IMR-90 (cell line): ENCODE measurements at regions not wholly inside any gene's neighbourhood (a gene's known extent, or its start where the extent isn't known, plus 50 kb on each side); places are given as distances from the start of the nearest gene placed in this dataset.

ENCODE experiments used
- ATAC-seq: fragments of 200-7000 bp; cut with Tn5 transposase; 2 replicates; pipeline ENCODE4 v1.9.1; 2020; ENCODE audit warnings: low read depth, mild to moderate bottlenecking, moderate library complexity
- BruUV-seq: library from RNA; stranded (reverse); fragments of 400-500 nt; replicated peaks from 2 replicates; lab custom pipeline; 2021; lab: Mats Ljungman, UMichigan
- CTCF ChIA-PET: fragments of 300-600 bp; formaldehyde crosslinking; extraction: SDS; loops from one replicate; lab custom pipeline; 2021; ENCODE audit warnings: antibody characterized with exemption; lab: Yijun Ruan, JAX
- POLR2A ChIA-PET: fragments of 300-600 bp; sonication (Branson Sonifier 250); formaldehyde crosslinking; loops from one replicate; lab custom pipeline; 2022; ENCODE audit warnings: antibody characterized with exemption; ENCODE audit not compliant: unreplicated experiment; lab: Charles Lee
- DNase-seq: peaks from one replicate; pipeline ENCODE4 v3.0.0; 2013
- H2AFZ ChIP-seq: replicated peaks from 2 replicates; pipeline ENCODE3; 2013; ENCODE audit warnings: low read length, mild to moderate bottlenecking; ENCODE audit not compliant: poor library complexity
- H2AK5ac ChIP-seq: 2 replicates; pipeline ENCODE4 v1.6.1; 2013; ENCODE audit warnings: low read depth, low read length, inconsistent platforms
- H2AK9ac ChIP-seq: replicated peaks from 2 replicates; pipeline ENCODE3; 2013; ENCODE audit warnings: mild to moderate bottlenecking, low read depth, low read length, moderate library complexity; ENCODE audit not compliant: poor library complexity
- H2BK120ac ChIP-seq: 2 replicates; pipeline ENCODE4 v1.6.1; 2013; ENCODE audit warnings: low read depth, low read length, inconsistent platforms
- H2BK15ac ChIP-seq: 3 replicates; pipeline ENCODE4 v1.6.1; 2013; ENCODE audit warnings: low read depth, low read length, inconsistent platforms
- H2BK20ac ChIP-seq: 2 replicates; pipeline ENCODE4 v1.6.1; 2013; ENCODE audit warnings: low read depth, mild to moderate bottlenecking, inconsistent platforms, low read length, moderate library complexity
- H2BK5ac ChIP-seq: 2 replicates; pipeline ENCODE4 v1.6.1; 2013; ENCODE audit warnings: mild to moderate bottlenecking, low read depth, low read length, inconsistent platforms; ENCODE audit not compliant: poor library complexity, severe bottlenecking
- H3K14ac ChIP-seq: replicated peaks from 2 replicates; pipeline ENCODE4 v1.6.1; 2013; ENCODE audit warnings: low read depth, low read length, inconsistent platforms
- H3K18ac ChIP-seq: 2 replicates; pipeline ENCODE4 v1.6.1; 2013; ENCODE audit warnings: low read depth, low read length, control low read depth
- H3K23ac ChIP-seq: 2 replicates; pipeline ENCODE4 v1.6.1; 2013; ENCODE audit warnings: low read depth, low read length, inconsistent platforms
- H3K27ac ChIP-seq: 2 replicates; pipeline ENCODE4 v1.5.1; 2013; ENCODE audit warnings: mild to moderate bottlenecking, control low read depth, low read length; ENCODE audit not compliant: insufficient read depth
- H3K27me3 ChIP-seq: 2 replicates; pipeline ENCODE4 v1.6.1; 2013; ENCODE audit warnings: low read length; ENCODE audit not compliant: control insufficient read depth, insufficient read depth
- H3K36me3 ChIP-seq: 2 replicates; pipeline ENCODE4 v1.6.1; 2013; ENCODE audit warnings: low read length, mixed read lengths; ENCODE audit not compliant: control insufficient read depth, insufficient read depth
- H3K4ac ChIP-seq: 2 replicates; pipeline ENCODE4 v1.6.1; 2013; ENCODE audit warnings: low read depth, low read length, inconsistent platforms
- H3K4me1 ChIP-seq: 2 replicates; pipeline ENCODE4 v1.6.1; 2013; ENCODE audit warnings: low read length, mixed read lengths; ENCODE audit not compliant: control insufficient read depth, insufficient read depth
- H3K4me2 ChIP-seq: 2 replicates; pipeline ENCODE4 v1.6.1; 2013; ENCODE audit warnings: low read depth, mild to moderate bottlenecking, control low read depth, low read length, moderate library complexity
- H3K4me3 ChIP-seq: 2 replicates; pipeline ENCODE4 v1.5.1; 2013; ENCODE audit warnings: low read depth, mild to moderate bottlenecking, control low read depth, low read length, moderate library complexity; ENCODE audit not compliant: insufficient read depth
- H3K56ac ChIP-seq: 2 replicates; pipeline ENCODE4 v1.6.1; 2013; ENCODE audit warnings: low read length, inconsistent platforms; ENCODE audit not compliant: insufficient read depth; ENCODE audit errors: extremely low read depth
- H3K79me1 ChIP-seq, 2 experiments: 2 replicates each; pipeline ENCODE4 v1.6.1; 2013; ENCODE audit warnings: low read length in 2 of 2, inconsistent platforms in 1 of 2, low read depth in 1 of 2
- H3K9ac ChIP-seq: 2 replicates; pipeline ENCODE4 v1.6.1; 2013; ENCODE audit warnings: low read depth, low read length, control low read depth
- H3K9me1 ChIP-seq: 2 replicates; pipeline ENCODE4 v1.6.1; 2013; ENCODE audit warnings: low read length, inconsistent platforms; ENCODE audit not compliant: insufficient read depth
- H3K9me3 ChIP-seq: 2 replicates; pipeline ENCODE4 v1.6.1; 2013; ENCODE audit warnings: low read length; ENCODE audit not compliant: control insufficient read depth, insufficient read depth
- H4K20me1 ChIP-seq: 2 replicates; pipeline ENCODE4 v1.6.1; 2013; ENCODE audit warnings: low read length, inconsistent platforms; ENCODE audit not compliant: insufficient read depth
- H4K5ac ChIP-seq: 2 replicates; pipeline ENCODE4 v1.6.1; 2013; ENCODE audit warnings: mild to moderate bottlenecking, low read depth, low read length, control low read depth
- H4K8ac ChIP-seq, 2 experiments: 2 replicates each; pipeline ENCODE4 v1.6.1; 2013; ENCODE audit warnings: low read depth in 2 of 2, low read length in 2 of 2, control low read depth in 1 of 2, inconsistent platforms in 1 of 2
- H4K91ac ChIP-seq: 2 replicates; pipeline ENCODE4 v1.6.1; 2013; ENCODE audit warnings: low read depth, low read length, inconsistent platforms; ENCODE audit not compliant: insufficient read depth
- BHLHE40 ChIP-seq: fragments of 150-350 bp; IDR thresholded peaks from 2 replicates; pipeline ENCODE4 v1.6.1; 2016; ENCODE audit warnings: mild to moderate bottlenecking, low read depth, low read length
- CEBPB ChIP-seq: IDR thresholded peaks from 2 replicates; pipeline ENCODE4 v1.6.1; 2012; ENCODE audit warnings: low read depth, low read length, improper control_type of control experiment
- CHD1 ChIP-seq: IDR thresholded peaks from 2 replicates; pipeline ENCODE4 v1.6.1; 2012; ENCODE audit warnings: low read depth, low read length, improper control_type of control experiment
- FOS ChIP-seq: fragments of 150-350 bp; IDR thresholded peaks from 2 replicates; pipeline ENCODE4 v1.6.1; 2016; ENCODE audit warnings: low read depth, low read length
- MAFK ChIP-seq: IDR thresholded peaks from 2 replicates; pipeline ENCODE4 v1.6.1; 2012; ENCODE audit warnings: low read depth, low read length, improper control_type of control experiment
- MAZ ChIP-seq: IDR thresholded peaks from 2 replicates; pipeline ENCODE4 v1.6.1; 2012; ENCODE audit warnings: low read depth, mild to moderate bottlenecking, low read length, improper control_type of control experiment, moderate library complexity, borderline replicate concordance
- POLR2A ChIP-seq: IDR thresholded peaks from 2 replicates; pipeline ENCODE4 v1.6.1; 2012; ENCODE audit warnings: mild to moderate bottlenecking, low read depth, low read length
- RAD21 ChIP-seq: IDR thresholded peaks from 2 replicates; pipeline ENCODE4 v1.6.1; 2012; ENCODE audit warnings: low read length, improper control_type of control experiment
- RCOR1 ChIP-seq: IDR thresholded peaks from 2 replicates; pipeline ENCODE4 v1.6.1; 2012; ENCODE audit warnings: mild to moderate bottlenecking, low read length, improper control_type of control experiment; ENCODE audit not compliant: insufficient replicate concordance
- RFX5 ChIP-seq: IDR thresholded peaks from 2 replicates; pipeline ENCODE4 v1.8.0; 2012; ENCODE audit warnings: low read depth, mild to moderate bottlenecking, low read length, moderate library complexity
- SMC3 ChIP-seq: fragments of 150-350 bp; IDR thresholded peaks from 2 replicates; pipeline ENCODE4 v1.6.1; 2016; ENCODE audit warnings: low read depth, mild to moderate bottlenecking, antibody characterized with exemption, low read length, moderate library complexity
- WGBS, 2 experiments: methylation state at CpG; one replicate each; pipeline versions ENCODE4 v1.1.5 to v1.1.7; 2013; ENCODE audit warnings: missing lambda C conversion rate in 2 of 2; ENCODE audit not compliant: insufficient read length in 1 of 2; ENCODE audit errors: extremely low coverage in 2 of 2; 5-methylcytosine and 5-hydroxymethylcytosine counted together
- dilution Hi-C: fragments of 300-500 bp; cut with HindIII; formaldehyde crosslinking; loops from one replicate; pipeline ENCODE4 v1.14.3; 2018; ENCODE audit warnings: low sequenced_read_pairs; ENCODE audit not compliant: unreplicated experiment
- in situ Hi-C: fragments of 300-500 bp; cut with MboI; formaldehyde crosslinking; loops from 3 replicates; pipeline ENCODE4 v1.14.3; 2019; ENCODE audit warnings: low sequenced_read_pairs, inconsistent platforms, mixed read lengths
- intact Hi-C: fragments of 100-400 bp; cut with micrococcal nuclease; formaldehyde crosslinking; loops from 2 replicates; pipeline ENCODE4 v1.10.0; 2022
- TF ChIP-seq, protein P1 (sequence below): fragments of 150-350 bp; IDR thresholded peaks from 2 replicates; pipeline ENCODE4 v1.6.1; 2017; ENCODE audit warnings: mild to moderate bottlenecking, antibody characterized with exemption, low read length, low read depth
- TF ChIP-seq, protein P2 (sequence below): fragments of 150-350 bp; IDR thresholded peaks from 2 replicates; pipeline ENCODE4 v1.6.1; 2016; ENCODE audit warnings: low read depth, mild to moderate bottlenecking, low read length, moderate library complexity, borderline replicate concordance

DNA sequence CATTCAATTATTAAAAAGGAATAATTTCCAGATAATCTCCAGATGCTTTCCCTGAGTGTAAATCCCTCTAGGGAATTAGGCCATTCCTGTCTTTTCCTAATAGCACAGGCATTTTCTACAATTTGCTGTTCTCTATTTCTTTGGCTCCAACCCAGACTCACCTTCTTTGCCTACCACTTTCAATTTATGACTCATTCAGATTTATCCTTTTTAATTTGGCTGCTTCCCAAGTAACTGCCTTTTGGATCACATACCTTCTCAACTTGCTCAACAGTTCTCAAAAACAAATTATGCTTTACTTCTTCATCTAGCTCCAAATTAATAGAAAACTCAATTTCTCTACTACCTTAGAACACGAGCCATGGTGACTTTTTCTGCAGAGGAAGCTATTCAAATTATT is 1166.3 kb upstream of the PCDH7 start:
- H4K5ac ChIP-seq = no peak overlapping the region
- TF ChIP-seq RAD21 (no peak), POLR2A (no peak), CHD1 (no peak), FOS (no peak), RFX5 (no peak), SMC3 (no peak), RCOR1 (no peak), MAZ (no peak), CEBPB (no peak), BHLHE40 (no peak), MAFK (no peak)
- TF ChIP-seq, protein P1, sequence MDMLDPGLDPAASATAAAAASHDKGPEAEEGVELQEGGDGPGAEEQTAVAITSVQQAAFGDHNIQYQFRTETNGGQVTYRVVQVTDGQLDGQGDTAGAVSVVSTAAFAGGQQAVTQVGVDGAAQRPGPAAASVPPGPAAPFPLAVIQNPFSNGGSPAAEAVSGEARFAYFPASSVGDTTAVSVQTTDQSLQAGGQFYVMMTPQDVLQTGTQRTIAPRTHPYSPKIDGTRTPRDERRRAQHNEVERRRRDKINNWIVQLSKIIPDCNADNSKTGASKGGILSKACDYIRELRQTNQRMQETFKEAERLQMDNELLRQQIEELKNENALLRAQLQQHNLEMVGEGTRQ = no peak
- TF ChIP-seq, protein P2, sequence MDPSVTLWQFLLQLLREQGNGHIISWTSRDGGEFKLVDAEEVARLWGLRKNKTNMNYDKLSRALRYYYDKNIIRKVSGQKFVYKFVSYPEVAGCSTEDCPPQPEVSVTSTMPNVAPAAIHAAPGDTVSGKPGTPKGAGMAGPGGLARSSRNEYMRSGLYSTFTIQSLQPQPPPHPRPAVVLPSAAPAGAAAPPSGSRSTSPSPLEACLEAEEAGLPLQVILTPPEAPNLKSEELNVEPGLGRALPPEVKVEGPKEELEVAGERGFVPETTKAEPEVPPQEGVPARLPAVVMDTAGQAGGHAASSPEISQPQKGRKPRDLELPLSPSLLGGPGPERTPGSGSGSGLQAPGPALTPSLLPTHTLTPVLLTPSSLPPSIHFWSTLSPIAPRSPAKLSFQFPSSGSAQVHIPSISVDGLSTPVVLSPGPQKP = no peak
- no peaks in the 10 kb centered on the region for H3K27me3 ChIP-seq
- intact Hi-C loops = no loop called here
- H4K91ac ChIP-seq = no peak overlapping the region
- no peak overlapping the region for H2AK9ac ChIP-seq
- H3K23ac ChIP-seq = no peak overlapping the region
- no peak overlapping the region for H3K56ac ChIP-seq
- no peak overlapping the region for H3K14ac ChIP-seq
- no peak overlapping the region for H3K18ac ChIP-seq
- H2BK120ac ChIP-seq = no peak overlapping the region
- no peak overlapping the region for H2BK5ac ChIP-seq
- no peaks in the 10 kb centered on the region for H4K20me1 ChIP-seq
- no peaks in the 10 kb centered on the region for H3K4me1 ChIP-seq
- H2BK20ac ChIP-seq = no peak overlapping the region
- no peaks in the 10 kb centered on the region for H3K9me3 ChIP-seq
- H3K4me2 ChIP-seq = no peak overlapping the region
- no peak overlapping the region for H2AFZ ChIP-seq
- no TSS peak for BruUV-seq
- no CpG with 5 or more reads among the region's 1 CpG for WGBS, 2 experiments
- ChIA-PET POLR2A (no interaction called here), CTCF (no interaction called here)
- in situ Hi-C loops = no loop called here
- no peak overlapping the region for H3K4ac ChIP-seq
- no peak overlapping the region for H2BK15ac ChIP-seq
- no peak overlapping the region for H3K27ac ChIP-seq
- DNase-seq (no peak), ATAC-seq (no peak)
- no peak overlapping the region for H2AK5ac ChIP-seq
- H3K9ac ChIP-seq = no peak overlapping the region
- H3K4me3 ChIP-seq = no peak overlapping the region
- H3K79me1 ChIP-seq = no peaks in the 10 kb centered on the region
- no peaks in the 10 kb centered on the region for H3K9me1 ChIP-seq
- H4K8ac ChIP-seq = no peak overlapping the region
- dilution Hi-C loops = no loop called here
- no peaks in the 10 kb centered on the region for H3K36me3 ChIP-seq
